NCI-H128 (cell line): ENCODE measurements at regions not wholly inside any gene's neighbourhood (a gene's known extent, or its start where the extent isn't known, plus 50 kb on each side); places are given as distances from the start of the nearest gene placed in this dataset.
A peak's percentile ranks its signal among the peaks of the same experiment; 100 is the strongest.
"Not testable (repeated sequence)": the region's sequence is repeated elsewhere in the genome, so short reads cannot be mapped to it uniquely, and the experiment has no call there.

Source experiments
- DNase-seq: peaks from one replicate; lab custom pipeline; 2025; ENCODE audit not compliant: unreplicated experiment; lab: John Stamatoyannopoulos, UW

DNA sequence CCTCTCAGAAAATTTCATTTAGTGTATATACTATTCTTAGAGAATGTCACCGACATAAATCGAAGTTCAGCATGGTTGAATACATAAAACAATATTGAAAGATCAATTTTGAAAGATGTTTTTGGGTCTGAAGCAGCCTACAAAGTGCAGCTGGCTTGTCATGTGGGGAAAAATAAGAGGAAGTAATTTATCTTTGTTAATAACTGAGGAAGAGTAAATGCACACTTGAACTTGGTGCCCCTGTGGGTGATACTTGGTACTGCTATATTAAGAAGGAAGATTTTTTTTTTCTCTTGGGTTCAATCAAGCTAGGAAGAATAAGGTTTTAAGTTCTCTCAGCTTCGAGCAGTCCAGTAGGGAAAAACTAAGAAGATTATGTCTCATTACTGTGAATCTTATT is 661.3 kb downstream of the RPL10L start:
- DNase-seq, result no peak

DNA sequence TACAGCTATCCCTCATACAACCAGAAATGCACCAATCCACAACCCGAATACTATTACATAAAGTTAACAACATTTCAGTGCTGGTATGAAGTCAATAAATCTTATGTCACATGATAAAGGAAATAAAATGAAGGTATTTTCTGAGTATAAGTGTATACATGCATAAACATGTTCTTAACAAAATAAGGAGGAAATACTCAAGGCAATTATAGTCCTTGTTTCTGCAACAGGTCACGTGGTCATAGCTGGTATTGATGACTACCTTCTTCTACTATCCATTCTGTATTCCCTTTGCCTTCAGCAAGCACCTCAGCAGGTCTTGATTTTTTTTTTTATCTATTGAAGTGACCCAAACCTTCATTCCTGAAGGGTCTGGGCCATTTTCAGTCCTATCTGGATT is 675.6 kb downstream of the RPL10L start:
- DNase-seq, result no peak

DNA sequence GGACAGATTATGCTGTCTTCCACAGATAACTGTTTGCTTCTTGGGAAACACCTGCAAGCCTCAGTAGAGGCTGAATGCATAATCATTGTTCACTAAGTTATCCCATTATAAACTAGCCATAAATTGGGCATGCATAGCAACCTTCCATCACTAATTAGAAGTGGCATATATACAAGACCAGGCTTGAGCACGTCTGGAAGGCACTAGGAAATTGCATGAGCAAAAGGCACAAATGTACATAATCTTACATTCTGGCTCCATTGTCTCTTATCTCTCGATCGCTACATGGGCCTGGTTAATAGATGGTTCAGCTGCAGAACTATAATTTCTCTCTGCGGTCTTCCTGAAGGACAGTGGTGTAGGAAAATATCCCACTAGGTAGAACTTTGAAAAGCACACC is 679.2 kb downstream of the RPL10L start:
- DNase-seq, result no peak

DNA sequence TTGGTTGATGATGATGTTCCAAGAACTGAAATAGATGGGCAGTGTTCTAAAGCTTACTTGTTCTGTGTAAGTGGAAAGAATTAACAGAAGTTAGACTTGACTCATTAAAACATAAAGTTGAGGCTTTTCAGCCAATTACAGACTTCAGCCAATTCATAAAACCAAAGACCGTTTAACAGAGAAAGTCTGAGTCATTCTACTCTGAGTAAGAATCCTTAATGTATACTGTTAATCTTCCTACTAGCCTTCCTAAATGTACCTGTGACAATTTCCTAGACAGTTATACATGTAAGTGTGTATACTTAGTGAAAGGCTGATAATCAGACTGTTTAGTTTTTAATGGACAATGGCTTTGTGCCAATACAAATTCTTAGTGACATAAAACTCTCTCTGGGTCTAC is 681.0 kb downstream of the RPL10L start:
- no peak for DNase-seq

DNA sequence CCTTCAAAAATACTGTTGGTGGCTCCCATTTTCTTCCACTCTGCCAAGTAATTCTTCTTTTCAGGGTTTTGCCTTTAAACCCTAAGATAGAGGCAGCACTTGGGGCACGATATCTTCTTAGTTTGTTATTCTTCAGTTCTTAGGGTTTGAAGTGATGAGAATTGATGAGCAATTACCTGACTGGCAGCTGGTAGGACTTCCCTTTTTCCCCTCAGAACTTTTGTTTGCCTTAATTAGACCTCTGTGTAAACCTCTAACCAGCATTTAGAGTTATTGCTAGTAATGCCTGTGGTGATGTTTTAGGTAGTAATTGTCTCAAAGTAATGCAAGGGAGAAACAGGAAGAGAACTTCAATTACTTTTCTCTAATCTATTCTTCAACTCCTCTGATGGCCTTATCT is 683.5 kb downstream of the RPL10L start:
- no peak for DNase-seq

DNA sequence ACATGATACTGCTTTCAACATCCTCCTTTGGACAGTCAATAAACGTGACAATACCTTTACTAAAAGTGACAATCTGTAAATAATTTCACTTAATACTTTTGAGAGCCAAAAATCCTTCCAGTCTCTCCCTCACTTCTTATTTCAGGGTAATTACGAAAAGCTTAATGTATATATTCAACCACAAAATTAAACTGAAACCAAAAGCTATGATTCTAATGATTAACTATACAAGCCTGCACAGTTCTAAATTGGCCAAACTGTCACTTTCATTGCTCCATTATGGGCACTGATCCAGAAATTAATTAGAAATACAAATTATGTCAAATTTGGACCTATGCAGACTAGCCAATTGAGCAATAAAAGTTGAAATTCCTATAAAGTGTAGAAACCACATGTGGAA is 696.5 kb upstream of the MIS18BP1 start:
- no peak for DNase-seq

DNA sequence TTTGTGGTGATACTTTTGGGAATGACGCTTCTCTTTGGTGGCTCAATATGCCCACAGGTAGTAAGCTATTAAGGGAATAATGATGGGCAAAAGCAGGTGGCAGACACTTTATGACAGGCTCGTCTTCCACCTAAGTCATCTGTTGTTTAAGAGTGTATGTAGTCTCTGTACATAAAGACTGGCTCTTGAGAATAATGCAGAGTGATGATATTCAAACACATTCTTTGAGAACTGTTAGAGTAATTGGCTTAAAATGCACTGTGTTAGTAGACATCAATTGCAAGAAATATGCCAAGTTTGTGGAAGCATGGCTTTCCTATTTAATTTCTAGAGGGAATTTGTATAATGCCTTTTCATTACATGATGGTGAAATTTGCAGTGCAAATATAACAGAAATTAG is 694.8 kb upstream of the MIS18BP1 start:
- DNase-seq, result no peak

DNA sequence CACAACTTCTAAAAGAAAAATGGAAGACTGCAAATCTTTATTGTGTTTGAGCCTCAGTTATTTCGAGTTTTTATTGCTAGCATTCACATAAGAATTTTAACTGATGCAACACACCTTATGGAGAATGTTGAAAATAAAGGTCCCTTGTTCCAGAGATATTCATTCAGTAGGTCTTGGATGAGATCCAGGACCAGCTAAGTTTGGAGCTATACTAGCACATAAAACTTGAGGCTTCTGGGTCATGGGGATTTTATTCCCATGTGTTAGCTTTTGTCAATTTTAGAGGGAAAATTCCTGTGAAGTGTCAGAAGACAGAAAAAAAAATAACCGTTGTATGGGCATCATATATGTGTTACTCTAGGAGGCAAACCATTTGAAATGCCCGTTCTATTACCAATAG is 693.2 kb upstream of the MIS18BP1 start:
- DNase-seq, result no peak

DNA sequence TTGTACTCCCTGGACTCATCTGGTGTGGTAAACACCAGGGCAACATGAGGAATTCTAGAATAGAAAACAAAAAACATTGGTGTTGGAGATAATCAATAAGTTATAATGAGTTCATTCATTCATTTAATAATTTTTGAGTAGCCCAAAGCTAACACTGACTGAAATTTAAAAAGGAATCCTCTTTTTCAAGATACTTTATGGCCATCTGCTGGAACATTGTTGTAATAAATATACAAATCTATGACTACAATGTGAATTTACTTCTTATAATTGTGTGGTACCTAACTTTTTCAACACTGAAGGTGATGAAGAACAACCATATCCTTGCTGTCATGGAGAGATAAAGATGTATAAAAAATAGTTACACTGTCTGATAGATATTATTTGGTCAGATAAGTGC is 687.3 kb upstream of the MIS18BP1 start:
- no peak for DNase-seq

DNA sequence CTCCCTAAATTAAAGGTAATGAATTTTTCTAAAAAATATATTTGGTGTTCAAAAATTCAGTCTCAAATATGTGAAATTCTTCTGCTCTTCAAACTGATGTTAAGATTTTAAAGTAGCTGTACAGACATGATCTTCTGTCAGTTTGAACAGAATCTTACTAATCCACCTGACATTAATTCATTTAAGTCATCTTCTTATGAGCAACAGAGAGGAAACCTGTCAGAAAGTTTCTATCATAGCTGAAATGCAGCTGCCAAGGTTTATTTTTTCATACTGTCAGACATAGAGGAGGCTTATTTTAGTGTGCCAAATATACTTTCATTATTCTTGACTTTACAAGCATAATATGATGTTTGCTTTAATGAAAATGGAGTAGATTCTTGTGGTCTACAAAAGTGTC is 686.6 kb upstream of the MIS18BP1 start:
- DNase-seq, result no peak

DNA sequence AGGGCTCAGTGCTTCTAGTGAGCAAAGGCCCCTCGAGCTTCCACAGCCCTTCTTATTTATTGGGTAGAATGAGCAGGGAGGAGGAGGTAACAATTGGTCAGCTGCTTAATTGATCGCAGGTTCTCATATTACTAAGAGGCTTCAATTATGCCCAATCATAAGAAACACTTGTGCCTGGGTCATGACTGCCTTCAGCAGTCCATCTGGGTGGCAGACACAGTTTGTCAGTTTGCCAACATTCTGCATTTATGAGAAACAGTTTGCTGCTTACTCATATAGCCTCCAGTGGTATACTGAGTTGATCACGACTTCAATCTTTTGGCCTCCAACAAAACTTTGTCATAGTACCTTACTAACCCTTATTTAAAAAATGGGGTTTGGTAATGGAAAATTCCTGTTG is 667.0 kb upstream of the MIS18BP1 start:
- not testable (repeated sequence) for DNase-seq

DNA sequence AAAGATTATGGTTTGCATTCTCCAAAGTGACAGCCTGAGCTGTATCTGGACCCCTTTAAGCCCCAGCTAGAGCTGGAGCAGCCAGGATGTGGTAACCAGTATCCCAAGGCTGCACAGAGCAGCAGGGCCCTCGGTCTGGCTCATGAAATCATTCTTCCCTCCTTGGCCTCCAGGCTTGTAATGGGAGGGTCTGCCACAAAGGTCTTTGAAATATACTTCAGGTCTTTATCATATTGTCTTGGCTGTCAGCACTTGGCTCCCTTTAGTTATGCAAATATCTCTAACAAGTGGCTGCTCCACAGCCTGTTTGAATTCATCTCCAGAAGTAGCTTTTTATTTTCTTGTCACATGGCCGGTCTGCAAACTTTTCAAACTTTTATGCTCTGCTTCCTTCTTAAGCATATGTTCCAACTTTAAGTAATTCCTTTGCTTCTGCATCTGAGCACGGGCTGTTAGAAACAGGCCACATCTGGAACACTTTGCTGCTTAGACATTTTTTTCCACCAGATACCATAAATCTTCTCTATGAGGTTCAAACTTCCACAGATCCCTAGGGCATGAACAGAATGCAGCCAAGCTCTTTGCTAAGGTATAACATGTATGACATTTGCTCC is 663.4 kb upstream of the MIS18BP1 start:
- DNase-seq, result no peak

DNA sequence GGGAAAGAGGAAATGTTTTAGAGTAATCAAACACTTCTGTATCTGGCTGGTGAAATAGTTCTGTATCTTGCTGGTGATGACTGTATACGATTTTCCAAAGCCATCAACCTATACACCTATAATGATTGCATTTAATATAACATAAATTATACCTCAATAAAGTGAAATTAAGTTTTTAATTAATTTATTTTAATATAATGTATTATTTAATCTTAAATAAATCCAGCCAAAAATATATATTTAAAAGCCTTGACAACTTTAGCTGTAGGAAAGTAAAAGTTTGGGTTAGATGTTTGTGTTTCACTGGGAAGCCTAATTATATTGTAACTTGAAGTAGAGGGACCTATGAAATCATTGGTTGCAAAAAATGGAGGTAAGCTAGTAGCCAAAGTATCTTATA is 654.8 kb upstream of the MIS18BP1 start:
- DNase-seq, result no peak

DNA sequence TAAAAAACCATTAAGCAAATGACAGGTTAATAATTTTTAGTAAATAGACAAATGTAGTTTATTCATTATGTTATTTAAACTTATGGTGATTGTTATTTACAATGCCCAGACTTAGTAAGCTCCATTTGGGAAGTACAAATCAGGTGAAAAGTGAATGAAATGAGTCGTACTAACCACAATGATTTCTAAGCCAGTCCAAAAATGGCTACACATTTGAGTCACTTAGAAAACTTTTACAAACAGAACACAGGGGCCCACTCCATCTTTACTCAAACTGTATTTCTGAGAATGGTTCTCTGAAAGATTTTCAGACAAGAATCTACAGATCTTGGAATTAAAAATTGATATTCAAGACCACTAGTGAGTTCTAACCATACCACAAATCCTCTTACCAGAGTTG is 653.3 kb upstream of the MIS18BP1 start:
- DNase-seq, result no peak

DNA sequence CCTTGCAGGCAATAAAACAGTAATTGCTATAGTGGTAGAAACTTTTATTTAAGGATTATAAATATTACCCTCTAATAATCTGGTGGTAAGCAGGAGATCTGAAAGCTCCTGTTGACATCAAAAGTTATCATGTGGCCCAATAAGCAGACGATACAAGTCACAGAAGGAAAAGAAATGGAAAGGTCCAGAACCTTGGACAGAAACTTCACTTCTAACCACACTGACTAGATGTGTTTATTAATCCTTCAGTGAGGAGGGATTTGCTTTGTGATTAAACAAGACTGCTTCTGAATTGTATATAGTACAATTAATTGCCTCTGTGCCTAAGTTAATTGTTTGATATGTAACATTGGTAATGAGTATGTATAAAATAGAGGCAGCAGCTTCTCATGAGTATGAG is 652.7 kb upstream of the MIS18BP1 start:
- DNase-seq, result no peak

DNA sequence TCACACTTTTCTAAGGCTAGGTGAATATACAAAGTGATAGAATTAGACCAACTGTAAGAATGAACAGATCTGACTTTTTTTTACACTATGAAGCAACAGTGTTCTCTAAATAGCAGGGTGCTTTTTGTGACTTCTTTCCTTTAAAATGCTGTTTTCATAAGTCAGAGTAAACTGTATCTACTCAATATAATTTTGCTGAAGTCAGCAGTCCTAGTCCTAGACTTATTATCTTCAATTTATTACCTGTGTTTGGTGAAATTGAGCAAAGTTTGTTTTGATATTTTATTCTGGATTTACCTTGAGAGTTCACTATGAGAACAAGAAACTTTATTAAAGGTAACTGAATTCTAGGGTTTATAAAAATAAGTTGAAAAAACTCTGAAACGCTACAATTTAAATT is 651.3 kb upstream of the MIS18BP1 start:
- DNase-seq, result no peak

DNA sequence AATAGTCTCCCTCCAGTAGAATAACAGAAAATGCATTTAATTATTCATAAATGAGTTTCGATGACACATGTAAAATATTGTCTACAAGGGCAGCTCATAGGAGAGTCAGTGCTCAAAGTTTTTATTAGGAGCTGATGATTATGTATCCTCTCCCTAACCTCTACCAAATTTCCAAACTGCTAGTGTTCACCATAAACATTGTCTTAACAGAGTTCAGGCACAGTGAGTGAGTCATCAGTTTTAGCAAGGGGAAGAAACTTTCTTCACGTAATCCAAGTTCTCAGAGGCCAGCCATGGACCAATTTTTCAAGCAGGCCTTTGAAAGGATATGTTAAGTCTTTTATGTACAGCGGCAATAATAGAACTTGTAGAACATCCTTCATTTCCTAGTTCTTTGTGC is 649.2 kb upstream of the MIS18BP1 start:
- DNase-seq, result no peak

DNA sequence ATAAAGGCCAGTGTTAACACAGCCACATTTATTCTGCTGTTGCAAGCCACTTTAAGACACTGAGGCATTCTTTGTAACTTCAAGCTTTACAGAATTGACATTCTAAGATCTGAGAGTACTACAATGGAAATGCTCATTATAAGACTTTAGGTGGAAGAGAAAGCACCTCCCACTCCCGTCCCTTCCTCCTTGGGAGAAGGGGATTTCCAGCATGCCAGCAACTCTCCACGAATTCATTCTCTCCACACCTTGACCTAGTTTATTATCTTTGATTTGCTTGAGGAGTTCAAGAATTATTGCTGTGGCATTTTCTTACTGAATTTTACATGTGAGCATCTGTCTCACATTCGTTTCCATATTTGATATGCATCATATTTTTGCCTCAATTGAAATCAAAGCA is 644.4 kb upstream of the MIS18BP1 start:
- no peak for DNase-seq

DNA sequence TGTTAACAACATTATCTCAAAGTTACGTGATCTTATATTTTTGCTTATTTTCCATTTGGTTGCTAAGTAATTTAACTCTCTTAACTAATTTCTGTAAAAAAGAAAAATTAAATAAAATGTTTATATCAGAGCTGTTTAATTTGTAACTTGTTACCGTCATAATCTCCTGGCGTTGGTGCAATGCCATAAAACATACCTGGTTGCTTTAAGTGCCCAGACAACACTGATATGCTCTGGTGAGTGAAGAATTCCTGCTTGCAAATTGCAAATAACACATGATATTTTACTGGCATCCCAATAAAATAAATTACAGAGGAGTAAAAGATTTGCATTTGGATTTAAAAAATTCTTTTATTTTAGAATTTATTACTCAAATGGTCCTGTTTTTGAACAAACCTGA is 640.1 kb upstream of the MIS18BP1 start:
- DNase-seq, result no peak

DNA sequence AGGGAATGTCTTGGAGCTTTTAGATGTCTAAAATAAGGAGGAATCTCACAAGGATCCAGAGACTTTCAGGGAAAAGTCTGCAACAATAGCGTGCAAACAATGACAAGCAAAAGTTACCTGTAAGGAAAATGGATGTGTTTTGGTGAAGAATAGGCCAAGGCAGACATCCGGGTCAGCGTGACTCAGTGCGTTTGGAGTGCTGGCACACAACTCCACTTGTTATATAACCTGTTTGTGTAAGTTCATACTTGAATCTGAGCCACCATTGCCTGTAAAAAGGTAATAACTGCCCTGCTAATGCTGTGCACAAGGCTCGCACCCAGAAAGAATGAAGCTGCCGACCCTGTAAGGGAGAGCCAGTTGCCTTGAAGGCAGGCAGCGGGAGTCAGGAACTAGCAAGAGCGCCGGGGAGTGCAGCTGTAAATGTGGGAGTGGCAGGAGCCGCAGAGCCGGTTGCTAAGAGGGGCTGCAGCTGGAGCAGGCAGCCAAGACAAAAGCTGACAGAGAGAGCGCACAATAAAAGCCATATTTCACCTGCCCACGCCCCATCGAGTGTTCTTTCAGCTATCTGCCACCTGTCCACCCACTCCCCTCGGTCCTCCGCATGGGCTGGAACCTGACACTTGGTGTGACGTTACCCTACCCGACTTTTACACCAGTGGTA is 638.5 kb upstream of the MIS18BP1 start:
- DNase-seq, result peak; percentile 81

DNA sequence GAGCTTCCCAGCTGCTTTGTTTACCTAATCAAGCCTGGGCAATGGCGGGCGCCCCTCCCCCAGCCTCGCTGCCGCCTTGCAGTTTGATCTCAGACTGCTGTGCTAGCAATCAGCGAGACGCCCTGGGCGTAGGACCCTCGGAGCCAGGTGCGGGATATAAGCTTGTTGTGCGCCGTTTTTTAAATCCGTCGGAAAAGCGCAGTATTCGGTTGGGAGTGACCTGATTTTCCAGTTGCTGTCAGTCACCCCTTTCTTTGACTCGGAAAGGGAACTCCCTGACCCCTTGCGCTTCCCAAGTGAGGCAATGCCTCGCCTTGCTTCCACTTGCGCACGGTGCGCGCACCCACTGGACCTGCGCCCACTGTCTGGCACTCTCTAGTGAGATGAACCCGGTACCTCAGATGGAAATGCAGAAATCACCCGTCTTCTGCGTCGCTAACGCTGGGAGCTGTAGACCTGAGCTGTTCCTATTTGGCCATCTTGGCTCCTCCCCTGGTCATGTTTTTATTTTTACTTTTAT is 635.8 kb upstream of the MIS18BP1 start:
- not testable (repeated sequence) for DNase-seq

DNA sequence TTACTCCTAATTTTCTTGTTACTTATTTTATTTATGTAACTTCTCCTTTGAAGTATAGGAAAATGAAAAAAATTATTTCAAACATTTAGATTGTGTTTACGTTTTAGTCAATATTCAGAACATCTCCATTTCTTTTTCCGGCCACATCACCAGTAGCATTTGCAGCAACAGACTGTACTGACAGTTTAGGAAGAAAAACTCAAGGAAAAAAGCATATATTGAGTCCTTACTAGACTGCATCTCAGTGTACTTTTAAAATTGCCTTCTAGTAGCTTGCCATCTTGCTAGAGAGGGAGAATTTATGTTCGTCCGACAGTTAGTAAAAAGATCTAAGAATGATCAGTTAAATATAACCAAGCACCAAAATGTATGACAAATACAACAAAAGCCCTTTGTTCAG is 625.0 kb upstream of the MIS18BP1 start:
- no peak for DNase-seq

DNA sequence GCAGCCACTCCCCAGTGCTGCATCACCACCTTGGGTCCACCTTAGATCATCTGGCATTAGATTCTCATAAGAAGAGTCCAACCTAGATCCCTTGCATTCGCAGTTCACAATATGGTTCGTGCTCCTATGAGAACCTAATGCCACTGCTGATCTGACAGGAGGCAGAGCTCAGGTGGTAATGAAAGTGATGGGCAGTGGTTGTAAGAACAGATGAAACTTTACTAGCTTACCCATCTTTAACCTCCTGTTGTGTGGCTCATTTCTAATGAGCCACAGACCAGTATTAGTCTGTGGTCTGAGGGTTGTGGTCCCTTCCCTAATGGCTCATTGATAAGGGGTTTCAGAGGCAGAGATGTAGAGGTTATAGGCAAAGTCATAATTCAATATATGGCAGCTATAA is 615.9 kb upstream of the MIS18BP1 start:
- DNase-seq, result no peak
